Upper lobe of left lung (tissue), 6 donors: ENCODE measurements at regions not wholly inside any gene's neighbourhood (a gene's known extent, or its start where the extent isn't known, plus 50 kb on each side); places are given as distances from the start of the nearest gene placed in this dataset.

Source experiments
- ATAC-seq, 2 donors: fragments of 200-7000 bp; cut with Tn5 transposase; one replicate each; pipeline ENCODE4 v1.9.1; 2022; ENCODE audit warnings: mild to moderate bottlenecking in 2 of 2, moderate library complexity in 2 of 2; ENCODE audit not compliant: low FRiP score in 2 of 2
- DNase-seq, 2 donors: peaks; one replicate each; pipeline ENCODE4 v3.0.0-alpha.2; 2019 to 2020
- H3K27ac ChIP-seq, 4 donors: fragments of 200-600 bp; sonication (generic); one replicate each; pipeline ENCODE4 v1.5.1; 2016 to 2019
- H3K27me3 ChIP-seq, 4 donors: fragments of 200-600 bp; sonication (generic); one replicate each; pipeline ENCODE4 v1.5.1; 2017 to 2019
- H3K36me3 ChIP-seq, 4 donors: fragments of 200-600 bp; sonication (generic); one replicate each; pipeline ENCODE4 v1.5.1; 2016 to 2019
- H3K4me1 ChIP-seq, 4 donors: fragments of 200-600 bp; sonication (generic); one replicate each; pipeline ENCODE4 v1.5.1; 2018 to 2019
- H3K4me3 ChIP-seq, 4 donors: fragments of 200-600 bp; sonication (generic); one replicate each; pipeline ENCODE4 v1.5.1; 2017 to 2019; ENCODE audit warnings: mild to moderate bottlenecking in 2 of 4, moderate library complexity in 1 of 4
- H3K9me3 ChIP-seq, 4 donors: fragments of 200-600 bp; sonication (generic); one replicate each; pipeline ENCODE4 v1.5.1; 2018 to 2019
- CTCF ChIP-seq, 6 experiments: fragments of 450-650 bp in 4 of 6; fragments of 200-600 bp in 2 of 6; sonication (generic) in 2 of 6; IDR thresholded peaks; one replicate each; pipeline ENCODE4 v1.5.1; 2016 to 2019; ENCODE audit warnings: antibody characterized with exemption in 6 of 6
- EP300 ChIP-seq, 4 donors: sonication (generic); formaldehyde crosslinking; IDR thresholded peaks; one replicate each; pipeline ENCODE4 v1.5.1; 2017; ENCODE audit warnings: antibody characterized with exemption in 4 of 4, control low read depth in 2 of 4
- POLR2A ChIP-seq, 4 donors: fragments of 450-650 bp; IDR thresholded peaks; one replicate each; pipeline ENCODE4 v1.5.1; 2016 to 2017; ENCODE audit warnings: antibody characterized with exemption in 4 of 4, mild to moderate bottlenecking in 2 of 4
- POLR2AphosphoS5 ChIP-seq, 2 donors: sonication (generic); formaldehyde crosslinking; IDR thresholded peaks; one replicate each; pipeline ENCODE4 v1.5.1; 2017; ENCODE audit warnings: antibody characterized with exemption in 2 of 2
- WGBS, 2 donors: methylation state at CpG; one replicate each; pipeline ENCODE4 v1.1.5; 2017 to 2018; 5-methylcytosine and 5-hydroxymethylcytosine counted together
- donor health status: DM: no; HTN: no; CAD: no; lungs with moderate emphysema.
- donor health status: DM: no; HTN: yes; CAD: no; lungs with severe emphysema.

GRCh38 chrX:4830880-4831557 is 1117.6 kb upstream of the PRKX start:
- DNase-seq (no peak), ATAC-seq (peak in 1 of 2 donors; percentile 72)
- Histone ChIP-seq H3K9me3 (peaks cover 0 to 5% (median 0%) of the 10 kb centered on the region in 4 donors), H3K27ac (no peak overlapping the region), H3K27me3 (no peaks in the 10 kb centered on the region), H3K4me1 (no peaks in the 10 kb centered on the region), H3K36me3 (no peaks in the 10 kb centered on the region), H3K4me3 (no peak overlapping the region)
- WGBS, 2 donors: 67 to 69% methylated on average over 7 to 9 of the region's 9 CpGs
- TF ChIP-seq CTCF (IDR thresholded peaks at IDR 0.05): no peak
- no peak for TF ChIP-seq POLR2AphosphoS5 (IDR thresholded peaks at IDR 0.05)
- TF ChIP-seq EP300 (IDR thresholded peaks at IDR 0.05): no peak
- TF ChIP-seq POLR2A (IDR thresholded peaks at IDR 0.05): no peak

GRCh38 chrX:4825550-4825949 is 1112.1 kb upstream of the PRKX start:
- H3K27me3 ChIP-seq: no peaks in the 10 kb centered on the region
- no peak overlapping the region for H3K4me3 ChIP-seq
- H3K9me3 ChIP-seq: no peaks in the 10 kb centered on the region
- no peak for TF ChIP-seq POLR2AphosphoS5 (IDR thresholded peaks at IDR 0.05)
- TF ChIP-seq POLR2A (IDR thresholded peaks at IDR 0.05): no peak
- TF ChIP-seq CTCF (IDR thresholded peaks at IDR 0.05): no peak
- no peak for TF ChIP-seq EP300 (IDR thresholded peaks at IDR 0.05)
- 73 to 80% methylated on average over 3 of the region's 3 CpGs for WGBS, 2 donors
- no peaks in the 10 kb centered on the region for H3K4me1 ChIP-seq
- no peak for DNase-seq
- H3K27ac ChIP-seq: no peak overlapping the region
- no peak for ATAC-seq
- no peaks in the 10 kb centered on the region for H3K36me3 ChIP-seq

- Histone ChIP-seq H3K27ac (no peak overlapping the region), H3K4me1 (no peaks in the 10 kb centered on the region), H3K27me3 (no peaks in the 10 kb centered on the region), H3K36me3 (no peaks in the 10 kb centered on the region), H3K9me3 (peaks cover 0 to 4% (median 0%) of the 10 kb centered on the region in 4 donors), H3K4me3 (no peak overlapping the region)
- DNase-seq (no peak), ATAC-seq (no peak)
- 9 to 42% methylated on average over 4 of the region's 4 CpGs for WGBS, 2 donors
- no peak for TF ChIP-seq POLR2A (IDR thresholded peaks at IDR 0.05)
Observed at GRCh38 chrX:4809571-4809970, 1096.1 kb upstream of the PRKX start.

- no peak overlapping the region for H3K4me3 ChIP-seq
- H3K27ac ChIP-seq: no peak overlapping the region
- no peaks in the 10 kb centered on the region for H3K36me3 ChIP-seq
- TF ChIP-seq EP300 (IDR thresholded peaks at IDR 0.05) (no peak), POLR2AphosphoS5 (IDR thresholded peaks at IDR 0.05) (no peak), CTCF (IDR thresholded peaks at IDR 0.05) (no peak), POLR2A (IDR thresholded peaks at IDR 0.05) (no peak)
- DNase-seq: no peak
- H3K9me3 ChIP-seq: peaks cover 0 to 4% (median 0%) of the 10 kb centered on the region in 4 donors
- WGBS, 2 donors: 25 to 62% methylated on average over 2 to 4 of the region's 4 CpGs
- H3K4me1 ChIP-seq: no peaks in the 10 kb centered on the region
- H3K27me3 ChIP-seq: no peaks in the 10 kb centered on the region
- no peak for ATAC-seq
Observed at GRCh38 chrX:4805502-4805901, 1092.1 kb upstream of the PRKX start.

GRCh38 chrX:4800756-4801155 is 1087.3 kb upstream of the PRKX start:
- H3K4me3 ChIP-seq: no peak overlapping the region
- DNase-seq (no peak), ATAC-seq (no peak)
- no peaks in the 10 kb centered on the region for H3K27me3 ChIP-seq
- TF ChIP-seq POLR2A (IDR thresholded peaks at IDR 0.05): no peak
- no peak for TF ChIP-seq POLR2AphosphoS5 (IDR thresholded peaks at IDR 0.05)
- no peak for TF ChIP-seq EP300 (IDR thresholded peaks at IDR 0.05)
- no peak for TF ChIP-seq CTCF (IDR thresholded peaks at IDR 0.05)
- 78 to 91% methylated on average over 4 of the region's 4 CpGs for WGBS, 2 donors
- H3K9me3 ChIP-seq: peaks cover 0 to 4% (median 0%) of the 10 kb centered on the region in 4 donors
- no peaks in the 10 kb centered on the region for H3K36me3 ChIP-seq
- H3K27ac ChIP-seq: no peak overlapping the region
- no peaks in the 10 kb centered on the region for H3K4me1 ChIP-seq
